HuH-7.5 (cell line): ENCODE measurements at regions not wholly inside any gene's neighbourhood (a gene's known extent, or its start where the extent isn't known, plus 50 kb on each side); places are given as distances from the start of the nearest gene placed in this dataset.

ENCODE experiments used
- DNase-seq: peaks from one replicate; pipeline ENCODE4 v3.0.0; 2011; ENCODE audit warnings: low spot score

DNA sequence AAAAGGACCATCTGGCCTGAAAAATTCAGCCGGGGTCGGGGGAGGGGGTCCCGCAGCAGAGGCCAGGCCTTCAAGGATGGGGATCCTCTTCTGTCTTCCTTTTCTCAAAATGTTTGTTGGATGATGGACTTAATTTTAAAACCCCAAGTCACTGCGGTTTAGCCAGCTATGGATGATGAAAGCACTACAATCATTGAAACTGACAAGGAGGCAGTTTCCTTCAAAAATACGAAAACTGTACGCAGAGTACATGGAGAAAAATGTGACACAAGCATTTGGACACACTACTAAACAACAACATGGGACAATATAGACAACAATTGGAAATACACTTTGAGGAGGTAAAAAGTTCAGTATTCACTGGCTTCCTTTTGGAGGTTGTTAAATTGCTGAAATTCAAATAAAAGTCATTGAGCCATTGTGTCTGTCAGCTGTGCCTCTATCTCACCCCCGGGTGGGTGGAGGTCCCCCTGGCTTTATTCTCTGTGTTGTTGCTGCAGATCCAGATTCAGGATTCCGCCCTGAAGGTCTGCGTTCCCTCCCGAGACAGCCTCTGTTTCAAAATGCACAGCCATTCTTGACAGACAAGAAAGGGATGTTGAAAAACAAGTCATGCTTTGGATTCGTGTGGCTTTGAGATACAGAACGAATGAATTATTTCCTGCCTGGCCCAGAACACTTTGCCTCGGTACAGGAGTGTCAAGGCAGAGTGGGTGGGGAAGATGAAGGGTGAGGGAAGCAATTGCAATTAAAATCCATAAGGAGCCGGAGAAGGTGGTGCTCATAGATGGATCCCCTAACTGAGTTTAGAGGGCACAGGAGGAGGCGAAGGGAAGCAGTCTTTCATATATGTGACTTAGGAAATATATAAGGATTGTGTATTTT, 118.2 kb downstream of the TTLL2 start:
- no peak for DNase-seq

DNA sequence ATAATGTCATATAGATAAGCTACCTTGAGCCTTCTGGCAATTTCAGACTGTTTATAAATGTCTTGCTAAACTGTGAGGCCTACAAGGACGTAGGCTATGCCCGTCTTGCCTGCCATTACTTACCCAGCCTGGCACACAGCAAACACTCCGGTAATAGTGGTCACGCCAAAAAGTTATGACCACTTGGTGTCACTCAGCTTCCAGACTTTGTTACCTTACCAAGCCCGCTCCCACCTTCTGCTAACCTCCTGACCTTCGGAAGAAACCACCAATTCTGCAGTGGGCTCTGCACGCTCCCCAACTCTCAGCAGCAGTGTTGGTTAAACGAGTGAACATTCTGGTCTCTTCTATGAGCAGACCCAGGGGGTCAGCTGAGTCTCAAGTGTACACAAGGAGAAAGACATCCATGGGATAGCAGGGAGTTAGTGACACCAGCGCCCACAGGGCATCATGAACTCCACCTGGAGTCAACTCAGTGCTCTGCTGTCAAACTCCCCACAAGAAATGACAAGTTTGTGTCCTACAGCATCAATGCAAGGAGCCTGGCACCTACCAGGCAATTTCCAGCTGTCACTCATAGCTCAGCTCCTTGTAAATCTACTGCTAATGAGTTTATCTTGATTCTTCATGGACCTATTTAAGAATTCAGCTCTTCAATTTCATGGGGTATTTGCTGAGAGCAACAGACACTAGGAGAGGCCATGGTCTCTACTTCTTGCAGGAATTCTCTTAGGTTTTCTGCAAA, 119.9 kb downstream of the TTLL2 start:
- no peak for DNase-seq

DNA sequence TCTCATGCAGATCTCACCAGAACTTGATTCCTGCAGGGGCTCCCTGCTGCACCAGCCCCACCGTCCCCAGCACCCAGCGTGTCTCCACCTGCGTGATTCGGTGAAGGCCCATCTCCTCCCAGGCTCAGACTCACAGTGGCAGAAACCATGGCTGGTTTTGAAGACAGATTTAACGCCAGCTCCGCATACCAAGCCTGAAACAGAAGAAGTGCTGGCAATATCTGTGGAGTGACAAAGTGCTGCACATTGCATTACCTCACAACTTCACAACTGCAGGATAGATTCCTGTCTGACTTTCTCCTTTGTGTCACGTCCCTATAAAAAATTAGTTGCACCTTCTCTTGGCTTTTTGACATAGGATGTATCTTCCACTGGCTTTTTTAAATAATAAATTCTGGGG, 120.7 kb downstream of the TTLL2 start:
- DNase-seq = no peak

- no peak for DNase-seq
These were observed 121.2 kb downstream of the TTLL2 start for GRCh38 chr6:167446046-167446445.

GRCh38 chr6:167446971-167447370, 122.1 kb downstream of the TTLL2 start:
- DNase-seq = no peak

- no peak for DNase-seq
These were observed 123.5 kb downstream of the TTLL2 start for GRCh38 chr6:167448378-167448777.

DNA sequence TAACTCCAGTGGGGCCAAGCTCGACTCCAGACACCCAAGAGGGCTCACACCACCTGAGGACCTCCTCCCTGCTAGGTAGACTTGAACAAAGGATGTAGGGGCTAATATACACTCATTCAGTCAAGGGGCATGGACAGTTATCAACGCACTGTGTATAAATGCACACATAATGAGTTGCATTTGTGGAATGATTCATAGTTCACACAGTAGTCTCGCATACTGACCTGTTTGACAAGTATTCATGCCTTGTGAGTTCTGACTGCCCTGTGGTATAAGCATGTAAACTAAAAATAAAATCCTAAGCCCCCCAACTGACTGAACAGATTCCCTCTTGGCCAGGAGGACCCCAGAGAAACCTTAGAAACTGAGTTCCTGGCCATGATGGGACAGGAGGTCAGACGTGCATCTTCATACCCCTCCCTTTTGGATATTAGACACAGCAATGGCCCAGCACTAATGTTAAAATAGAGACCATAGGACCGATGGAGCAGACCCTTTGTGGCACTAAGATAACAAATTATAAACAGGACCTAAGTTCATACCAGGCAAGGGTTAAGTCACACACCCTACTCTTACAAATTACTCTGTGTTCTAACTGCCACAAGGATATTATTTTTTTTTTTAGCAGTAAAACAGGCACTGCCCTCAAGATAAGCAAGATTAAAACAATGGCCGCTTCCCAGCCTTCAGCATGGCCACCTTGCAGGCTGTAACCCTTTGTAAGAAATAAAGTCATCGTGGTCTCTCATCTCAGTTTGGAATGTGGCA, 124.4 kb downstream of the TTLL2 start:
- no peak for DNase-seq

GRCh38 chr6:167450626-167451025, 125.7 kb downstream of the TTLL2 start:
- no peak for DNase-seq

GRCh38 chr6:167452338-167453081, 127.6 kb downstream of the TTLL2 start:
- no peak for DNase-seq

GRCh38 chr6:167453082-167453446, 128.2 kb downstream of the TTLL2 start:
- no peak for DNase-seq

GRCh38 chr6:167454003-167454402, 129.1 kb downstream of the TTLL2 start:
- DNase-seq = no peak

- no peak for DNase-seq
These were observed 130.5 kb downstream of the TTLL2 start for GRCh38 chr6:167455371-167455770.

DNA sequence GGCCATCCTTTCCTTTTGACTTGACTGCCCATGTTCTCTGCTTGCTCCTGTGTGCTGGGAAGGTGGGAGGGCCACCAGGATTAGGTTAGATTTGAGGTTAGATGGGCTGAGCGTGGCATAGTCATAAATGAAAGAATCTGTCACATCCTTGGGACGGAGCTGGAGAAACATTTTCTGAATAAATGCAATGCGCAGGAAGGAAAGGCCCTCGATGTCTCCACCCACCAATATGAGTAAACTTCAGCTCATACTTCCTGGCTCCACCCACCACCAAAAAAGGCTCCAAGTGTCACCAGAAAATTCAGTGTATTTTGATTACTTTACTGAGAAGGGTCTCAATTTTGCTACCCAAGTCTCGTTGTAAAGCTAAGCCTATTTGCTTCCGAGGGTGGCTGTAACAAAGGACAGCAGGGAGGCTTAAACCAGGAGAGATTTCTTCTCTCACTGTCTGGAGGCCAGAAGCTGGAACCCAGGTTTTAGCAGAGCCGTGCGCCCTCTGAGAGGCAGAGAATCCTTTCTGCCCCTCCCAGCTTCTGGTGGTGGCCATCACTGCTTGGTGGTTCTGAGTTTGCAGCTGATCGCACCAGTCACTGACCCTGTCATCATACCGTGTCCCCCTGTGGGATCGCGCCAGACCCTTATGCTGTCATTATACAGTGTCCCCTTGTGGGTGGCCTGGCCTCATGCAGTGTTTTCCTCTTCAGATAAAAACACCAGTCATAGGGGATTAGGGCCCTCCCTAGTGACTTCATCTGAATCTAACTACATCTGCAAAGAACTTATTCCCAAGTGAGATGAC, 137.8 kb downstream of the TTLL2 start:
- DNase-seq = no peak

GRCh38 chr6:167464177-167464576, 139.3 kb downstream of the TTLL2 start:
- no peak for DNase-seq

GRCh38 chr6:167465482-167465881, 140.6 kb downstream of the TTLL2 start:
- no peak for DNase-seq

- DNase-seq = no peak
These were observed 142.4 kb downstream of the TTLL2 start for GRCh38 chr6:167467282-167467681.

DNA sequence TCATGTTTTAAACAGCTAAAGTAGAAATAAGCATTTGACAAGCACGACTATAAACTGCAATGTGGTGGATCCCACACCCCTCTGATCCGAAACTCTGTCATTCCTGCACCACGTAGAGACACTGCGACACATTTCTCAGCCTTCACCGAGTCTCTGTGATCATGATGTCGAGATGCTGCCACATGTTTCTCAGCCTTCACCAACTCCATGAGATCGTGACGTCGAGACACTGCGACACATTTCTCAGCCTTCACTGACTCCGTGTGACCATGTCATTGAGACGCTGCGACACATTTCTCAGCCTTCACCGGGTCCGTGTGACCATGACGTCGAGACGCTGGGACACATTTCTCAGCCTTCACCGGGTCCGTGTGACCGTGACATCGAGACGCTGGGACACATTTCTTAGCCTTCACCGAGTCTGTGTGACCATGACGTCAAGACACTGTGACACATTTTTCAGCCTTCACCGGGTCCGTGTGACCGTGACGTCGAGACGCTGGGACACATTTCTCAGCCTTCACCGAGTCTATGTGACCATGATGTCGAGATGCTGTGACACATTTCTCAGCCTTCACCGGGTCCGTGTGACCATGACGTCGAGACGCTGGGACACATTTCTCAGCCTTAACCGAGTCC, 143.0 kb downstream of the TTLL2 start:
- DNase-seq = no peak

- DNase-seq = no peak
These were observed 144.2 kb downstream of the TTLL2 start for GRCh38 chr6:167469101-167469500.

DNA sequence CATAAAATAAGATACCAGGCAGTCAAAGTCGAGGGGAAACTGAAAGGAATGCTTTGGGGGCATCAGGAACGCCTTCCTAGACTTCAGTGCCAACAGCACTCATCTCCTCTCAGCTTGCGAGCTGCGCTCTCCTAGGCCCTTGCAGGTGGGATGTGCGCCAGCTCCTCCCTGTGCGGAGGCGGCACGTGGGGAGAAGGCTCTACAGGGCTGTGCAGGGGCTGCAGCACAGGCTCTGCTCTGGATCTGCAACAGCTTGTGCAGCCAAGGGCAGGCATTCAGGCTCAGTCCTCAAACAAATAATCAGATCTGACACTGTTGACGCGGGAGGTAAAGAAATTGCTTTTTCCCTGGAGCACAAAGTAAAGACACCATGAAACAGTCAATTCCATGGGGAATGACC, 144.8 kb downstream of the TTLL2 start:
- no peak for DNase-seq

GRCh38 chr6:167470101-167470835, 145.4 kb downstream of the TTLL2 start:
- no peak for DNase-seq
